Right lobe of liver (tissue), 4 donors: ENCODE measurements at regions not wholly inside any gene's neighbourhood (a gene's known extent, or its start where the extent isn't known, plus 50 kb on each side); places are given as distances from the start of the nearest gene placed in this dataset.

Source experiments
- POLR2A ChIP-seq: fragments of 450-650 bp; IDR thresholded peaks from one replicate; pipeline ENCODE4 v1.6.1; 2017; ENCODE audit warnings: antibody characterized with exemption, mild to moderate bottlenecking
- TF ChIP-seq, protein P1 (sequence below), 4 donors: fragments of 200-600 bp in 3 of 4; fragments of 450-650 bp in 1 of 4; IDR thresholded peaks; one replicate each; pipeline versions ENCODE4 v1.5.1 to v1.8.0; 2016 to 2022; ENCODE audit warnings: antibody characterized with exemption in 4 of 4, mild to moderate bottlenecking in 2 of 4
- donor health status: DM: no; HTN: no; CAD: no.
- donor health status: DM: no; HTN: no; CAD: no.
- donor health status: DM: no; HTN: yes; CAD: no.

DNA sequence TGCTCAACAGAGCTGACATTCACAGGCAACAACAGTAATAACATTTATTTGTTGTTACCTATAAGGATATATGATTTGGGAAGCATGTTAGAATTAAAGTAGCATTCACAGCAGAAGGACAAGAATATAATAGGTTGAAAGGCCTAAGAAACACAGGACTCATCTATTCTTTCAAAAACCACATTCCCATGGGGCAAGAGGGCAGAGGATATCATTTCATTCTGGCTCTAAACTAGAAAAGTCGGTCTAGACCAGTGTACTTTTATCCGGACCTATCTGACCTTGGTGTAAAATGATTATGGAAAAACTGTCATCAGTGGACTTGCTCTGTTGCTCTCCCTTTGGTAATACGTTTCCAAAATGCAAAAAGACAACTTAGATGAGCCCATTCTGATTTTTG lies 914.7 kb upstream of the CITED2 start:
- TF ChIP-seq, protein P1, sequence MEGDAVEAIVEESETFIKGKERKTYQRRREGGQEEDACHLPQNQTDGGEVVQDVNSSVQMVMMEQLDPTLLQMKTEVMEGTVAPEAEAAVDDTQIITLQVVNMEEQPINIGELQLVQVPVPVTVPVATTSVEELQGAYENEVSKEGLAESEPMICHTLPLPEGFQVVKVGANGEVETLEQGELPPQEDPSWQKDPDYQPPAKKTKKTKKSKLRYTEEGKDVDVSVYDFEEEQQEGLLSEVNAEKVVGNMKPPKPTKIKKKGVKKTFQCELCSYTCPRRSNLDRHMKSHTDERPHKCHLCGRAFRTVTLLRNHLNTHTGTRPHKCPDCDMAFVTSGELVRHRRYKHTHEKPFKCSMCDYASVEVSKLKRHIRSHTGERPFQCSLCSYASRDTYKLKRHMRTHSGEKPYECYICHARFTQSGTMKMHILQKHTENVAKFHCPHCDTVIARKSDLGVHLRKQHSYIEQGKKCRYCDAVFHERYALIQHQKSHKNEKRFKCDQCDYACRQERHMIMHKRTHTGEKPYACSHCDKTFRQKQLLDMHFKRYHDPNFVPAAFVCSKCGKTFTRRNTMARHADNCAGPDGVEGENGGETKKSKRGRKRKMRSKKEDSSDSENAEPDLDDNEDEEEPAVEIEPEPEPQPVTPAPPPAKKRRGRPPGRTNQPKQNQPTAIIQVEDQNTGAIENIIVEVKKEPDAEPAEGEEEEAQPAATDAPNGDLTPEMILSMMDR (IDR thresholded peaks at IDR 0.05), result no peak
- no peak for TF ChIP-seq POLR2A
